IPS DF 4.7 (cell line): ENCODE measurements at regions not wholly inside any gene's neighbourhood (a gene's known extent, or its start where the extent isn't known, plus 50 kb on each side); places are given as distances from the start of the nearest gene placed in this dataset.
"Not testable (repeated sequence)": the region's sequence is repeated elsewhere in the genome, so short reads cannot be mapped to it uniquely, and the experiment has no call there.

Experiments
- DNase-seq: peaks from one replicate; pipeline ENCODE4 v3.0.0-alpha.2; 2013; ENCODE audit warnings: low spot score; ENCODE audit errors: extremely low read depth

DNA sequence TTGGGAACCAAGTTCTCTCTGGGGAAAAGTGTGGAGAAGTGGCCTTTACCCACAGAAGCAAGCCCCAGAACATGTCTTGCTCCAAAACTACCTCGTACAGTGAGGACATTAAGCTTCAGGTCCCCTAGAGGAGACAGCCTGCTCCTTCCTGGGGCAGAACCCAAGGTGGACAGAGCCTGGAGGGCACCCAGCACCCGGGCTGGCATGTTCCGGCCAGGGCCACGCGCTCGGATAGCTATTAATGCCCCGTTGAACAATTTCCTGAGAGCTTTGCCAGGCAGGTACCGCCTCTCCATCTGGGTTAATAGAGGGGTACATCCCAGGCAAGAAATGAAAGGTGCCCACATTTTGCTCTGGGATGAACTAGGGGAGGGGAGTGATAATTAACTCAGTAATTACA is 169.0 kb upstream of the GRK3 start:
- DNase-seq, result no peak

- DNase-seq, result no peak
Observed at GRCh38 chr22:25395915-25396314, 168.6 kb upstream of the GRK3 start.

- no peak for DNase-seq
Observed at GRCh38 chr22:25396615-25397200, 167.8 kb upstream of the GRK3 start.

DNA sequence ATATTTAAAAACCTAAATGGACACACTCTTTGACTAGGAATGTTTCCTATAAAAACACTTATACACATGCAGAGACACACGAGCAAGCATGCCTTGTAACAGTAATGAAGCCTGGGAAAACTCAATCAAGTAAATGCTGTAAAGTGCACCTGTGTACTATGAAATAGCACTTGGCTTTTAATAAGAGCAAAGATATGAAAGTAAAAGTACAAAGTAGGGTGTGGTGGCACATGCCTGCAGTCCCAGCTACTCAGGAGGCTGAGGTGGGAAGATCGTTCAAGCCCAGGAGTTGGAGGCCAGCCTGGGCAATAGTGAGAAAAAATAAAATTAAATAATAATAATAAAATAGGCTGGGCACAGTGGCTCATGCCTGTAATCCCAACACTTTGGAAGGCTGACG is 166.9 kb upstream of the GRK3 start:
- DNase-seq, result no peak

DNA sequence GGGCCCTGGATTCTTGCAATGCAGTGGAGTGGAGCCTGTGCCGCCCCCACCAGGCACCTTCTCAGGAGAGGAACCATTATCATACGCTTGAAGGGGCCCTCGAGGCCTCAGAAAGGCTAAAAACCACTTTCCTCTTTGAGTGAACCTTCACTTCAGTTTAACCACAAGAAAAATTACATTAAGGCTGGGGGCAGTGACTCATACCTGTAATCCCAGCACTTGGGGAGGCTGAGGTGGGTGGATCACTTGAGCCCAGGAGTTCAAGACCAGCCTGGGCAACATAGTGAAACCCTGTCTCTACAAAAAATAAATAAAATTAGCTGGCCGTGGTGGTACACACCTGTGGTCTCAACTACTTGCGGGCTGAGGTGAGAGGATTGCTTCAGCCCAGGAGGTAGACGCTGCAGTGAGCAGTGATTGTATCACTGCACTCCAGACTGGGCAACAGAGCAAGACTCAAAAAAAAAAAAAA is 165.8 kb upstream of the GRK3 start:
- DNase-seq, result not testable (repeated sequence)

GRCh38 chr22:25399649-25400151 is 164.8 kb upstream of the GRK3 start:
- no peak for DNase-seq

GRCh38 chr22:25402160-25402500 is 162.3 kb upstream of the GRK3 start:
- no peak for DNase-seq

DNA sequence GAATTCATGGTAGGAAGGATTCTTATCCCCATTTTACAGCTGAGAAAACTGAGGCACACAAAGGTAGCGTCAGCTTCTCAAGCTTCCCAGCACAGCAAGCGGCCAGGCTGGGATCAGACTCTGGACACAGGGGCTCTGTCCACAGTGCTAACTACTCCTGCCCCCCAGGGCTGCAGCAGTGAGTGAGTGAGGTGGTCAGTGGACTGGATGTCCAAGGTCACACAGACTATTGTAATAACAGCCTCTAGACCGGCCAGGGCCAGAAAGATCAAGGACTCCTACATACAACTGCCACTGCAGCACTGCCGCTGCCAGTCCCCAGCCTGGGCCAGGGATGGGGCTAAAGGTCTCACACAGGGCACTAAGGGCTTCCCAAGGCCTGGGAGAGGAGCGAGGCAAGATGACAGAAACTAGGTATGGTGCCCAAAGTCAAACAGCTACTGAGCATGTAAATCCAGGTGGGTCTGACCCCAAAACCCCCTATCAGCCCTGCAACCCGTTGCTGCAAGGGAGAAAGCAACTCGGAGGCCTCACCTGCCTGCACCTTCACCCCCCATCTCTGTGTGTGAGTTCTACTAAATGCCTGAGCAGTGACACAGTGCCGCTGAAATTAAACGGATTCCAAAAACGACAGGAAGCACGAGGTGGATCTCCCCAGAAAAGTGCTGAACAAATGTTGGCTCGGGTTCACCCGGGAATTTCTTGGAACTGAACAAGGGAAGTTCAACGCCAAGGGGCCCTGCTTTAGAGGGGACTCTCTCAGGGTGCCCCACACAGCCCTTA is 161.8 kb upstream of the GRK3 start:
- DNase-seq, result no peak

- no peak for DNase-seq
Observed at GRCh38 chr22:25403284-25403810, 161.1 kb upstream of the GRK3 start.

- no peak for DNase-seq
Observed at GRCh38 chr22:25403811-25404471, 160.5 kb upstream of the GRK3 start.

GRCh38 chr22:25404556-25404927 is 159.9 kb upstream of the GRK3 start:
- DNase-seq, result no peak

GRCh38 chr22:25404928-25405816 is 159.3 kb upstream of the GRK3 start:
- DNase-seq, result no peak

DNA sequence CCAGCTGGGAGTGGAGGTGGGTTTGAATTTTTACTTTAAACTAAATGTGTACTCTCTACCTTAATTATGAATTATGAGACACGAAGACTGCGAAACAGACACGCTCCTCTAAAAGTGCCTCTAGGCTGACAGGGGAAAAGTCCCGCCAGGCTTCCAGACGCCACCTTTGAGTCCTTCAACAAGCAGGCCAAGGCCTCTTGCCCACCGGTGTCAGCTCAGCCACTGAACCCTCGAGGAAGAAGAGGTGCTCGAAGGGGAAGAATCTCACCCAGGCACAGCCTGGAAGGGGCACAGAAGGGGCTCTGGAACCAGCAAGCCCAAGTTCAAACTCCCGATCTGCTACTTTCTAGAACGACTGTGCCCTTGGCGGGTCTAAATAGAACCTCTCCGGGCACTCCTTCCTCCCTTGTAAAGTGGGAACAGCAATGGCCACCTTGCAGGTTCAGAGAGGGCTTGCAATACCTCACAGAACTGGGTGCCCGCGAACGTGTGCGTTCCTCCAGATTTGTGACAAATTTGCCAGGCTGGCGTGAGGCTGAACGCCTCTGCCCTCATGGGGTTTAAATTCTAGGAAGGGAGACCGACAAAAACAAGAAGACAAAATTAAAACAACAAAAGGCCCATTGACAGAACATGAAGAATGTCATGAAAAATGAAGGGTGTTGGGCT is 158.5 kb upstream of the GRK3 start:
- DNase-seq, result no peak

DNA sequence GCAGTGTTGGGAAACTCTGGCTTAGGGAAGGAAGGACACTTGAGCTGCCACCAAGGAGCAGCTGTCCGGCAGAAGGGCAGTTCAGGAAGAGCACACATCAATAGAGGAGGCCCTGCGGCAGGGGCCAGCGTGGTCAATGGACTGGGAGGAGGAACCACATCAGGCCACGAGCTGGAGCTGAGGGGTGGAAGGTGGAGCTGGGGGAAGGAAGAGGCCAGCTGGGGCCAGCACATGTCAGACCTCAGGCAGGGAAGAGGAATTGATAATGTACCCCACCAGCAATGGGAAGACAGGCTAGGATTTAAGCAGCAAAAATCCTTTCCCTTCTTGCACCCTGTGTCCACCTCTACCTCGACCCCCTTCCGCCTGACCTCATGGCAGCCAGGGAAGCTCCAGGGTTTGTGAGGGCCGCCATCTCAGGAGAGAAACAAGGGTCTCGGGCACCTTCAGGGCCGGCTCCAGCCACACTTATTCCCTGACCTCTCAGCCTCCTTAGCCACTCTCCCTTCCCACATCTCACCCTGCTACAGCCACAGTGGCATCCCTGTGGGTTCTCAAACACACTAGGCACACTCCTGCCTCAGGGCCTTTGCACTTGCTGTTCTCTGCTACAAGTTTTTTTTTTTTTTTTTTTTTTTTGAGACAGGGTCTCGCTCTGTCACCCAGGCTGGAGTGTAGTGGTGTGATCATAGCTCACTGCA is 157.8 kb upstream of the GRK3 start:
- no peak for DNase-seq

DNA sequence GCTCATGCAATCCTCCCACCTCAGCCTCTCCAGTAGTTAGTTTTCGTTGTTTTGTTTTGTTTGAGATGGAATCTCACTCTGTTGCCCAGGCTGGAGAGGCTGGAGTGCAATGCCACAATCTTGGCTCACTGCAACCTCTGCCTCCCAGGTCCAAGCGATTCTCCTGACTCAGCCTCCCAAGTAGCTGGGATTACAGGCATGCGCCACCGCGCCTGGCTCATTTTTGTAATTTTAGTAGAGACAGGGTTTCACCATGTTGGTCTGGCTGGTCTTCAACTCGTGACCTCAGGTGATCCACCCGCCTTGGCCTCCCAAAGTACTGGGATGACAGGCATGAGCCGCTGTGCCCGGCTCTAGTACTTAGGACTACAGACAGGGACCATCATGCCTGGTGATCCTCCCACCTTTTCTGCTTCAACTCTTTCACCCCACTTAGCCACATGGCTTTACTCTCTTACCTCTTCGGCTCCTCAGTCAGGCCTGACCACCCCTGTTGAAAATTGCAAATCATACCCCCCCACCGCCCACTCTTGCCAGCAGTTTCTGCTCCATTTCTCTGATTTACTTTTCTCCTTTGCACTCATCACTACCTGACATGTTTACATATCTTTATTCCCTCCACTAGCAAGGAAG is 157.1 kb upstream of the GRK3 start:
- no peak for DNase-seq

DNA sequence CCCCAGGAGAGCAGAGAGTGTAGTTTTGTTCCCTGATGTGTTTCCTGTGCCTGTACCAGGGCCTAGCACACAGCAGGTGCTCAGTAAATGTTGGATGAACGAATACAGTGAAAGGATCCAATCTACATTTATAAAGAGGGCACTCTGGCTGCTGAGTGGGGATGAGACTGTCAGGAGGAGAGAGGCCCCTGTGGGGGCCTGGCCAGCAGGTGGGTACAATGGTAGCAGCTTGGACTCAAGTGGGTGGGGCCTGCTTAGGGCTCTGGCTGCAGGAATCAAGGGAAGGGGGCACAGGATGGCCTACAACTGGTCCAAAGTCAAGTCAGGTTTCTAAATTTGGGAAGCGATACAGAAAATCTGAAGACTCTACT is 156.6 kb upstream of the GRK3 start:
- no peak for DNase-seq

DNA sequence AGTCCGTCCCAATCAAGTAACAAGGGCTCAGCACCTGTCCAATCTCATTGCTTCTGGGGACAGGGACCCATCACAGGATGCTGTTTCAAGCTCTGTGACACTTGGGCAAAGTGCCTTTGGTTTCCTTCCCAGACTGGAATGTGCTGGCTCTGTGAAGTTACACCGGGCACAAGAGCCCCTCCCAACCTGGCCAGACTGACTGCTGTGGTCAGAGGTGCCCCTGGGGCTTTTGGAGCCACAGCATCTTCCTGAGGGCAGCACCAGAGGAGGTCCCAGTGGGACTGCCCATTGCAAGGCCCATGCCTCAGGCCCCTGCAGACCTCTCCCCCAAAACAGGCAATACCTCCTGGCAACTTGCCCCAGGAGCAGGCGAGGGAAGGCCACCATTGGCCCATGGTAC is 155.2 kb upstream of the GRK3 start:
- DNase-seq, result no peak

GRCh38 chr22:25410849-25411248 is 153.6 kb upstream of the GRK3 start:
- no peak for DNase-seq

DNA sequence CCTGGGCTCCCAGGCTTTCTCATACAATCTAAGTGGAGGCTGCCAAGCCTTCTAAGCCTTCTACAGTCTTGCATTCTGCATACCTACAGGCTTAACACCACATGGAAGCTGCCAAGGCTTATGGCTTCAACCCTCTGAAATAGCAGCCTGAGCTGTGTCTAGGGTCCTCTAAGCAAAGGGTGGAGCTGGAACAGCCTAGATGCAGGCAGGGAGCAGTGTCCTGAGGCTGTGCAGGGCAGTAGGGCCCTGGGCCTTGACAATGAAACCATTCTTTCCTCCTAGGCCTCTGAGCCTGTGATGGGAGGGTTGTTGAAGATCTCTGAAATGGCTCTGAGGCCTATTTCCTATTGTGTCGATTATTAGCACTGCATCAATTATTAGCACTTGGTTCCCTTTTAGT is 150.9 kb upstream of the GRK3 start:
- DNase-seq, result no peak

DNA sequence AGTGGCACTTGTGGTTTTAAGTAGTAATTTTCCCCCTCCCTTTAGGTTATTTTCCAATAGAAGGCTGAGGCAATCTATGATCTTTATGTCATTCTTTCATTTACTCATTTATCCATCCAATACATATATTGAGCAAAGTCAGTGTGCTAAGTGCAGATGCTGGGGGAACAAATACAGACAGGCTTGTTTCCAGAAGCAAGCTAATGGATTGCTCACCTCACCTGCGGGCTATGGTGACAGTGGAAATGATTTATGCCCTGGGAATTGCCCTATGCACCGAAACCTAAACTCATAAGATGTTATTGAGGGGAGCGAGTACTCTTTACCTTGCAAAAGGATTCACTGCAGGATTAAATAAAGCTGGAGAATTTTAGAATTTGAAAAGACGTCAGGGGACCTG is 148.7 kb upstream of the GRK3 start:
- not testable (repeated sequence) for DNase-seq
